Esophagus squamous epithelium (tissue), 4 donors: ENCODE measurements at regions not wholly inside any gene's neighbourhood (a gene's known extent, or its start where the extent isn't known, plus 50 kb on each side); places are given as distances from the start of the nearest gene placed in this dataset.

Source experiments
- CTCF ChIP-seq, 6 experiments: fragments of 450-650 bp in 4 of 6; fragments of 200-600 bp in 2 of 6; sonication (generic) in 2 of 6; IDR thresholded peaks; one replicate each; pipeline ENCODE4 v1.5.1; 2016 to 2019; ENCODE audit warnings: antibody characterized with exemption in 6 of 6, mild to moderate bottlenecking in 4 of 6, moderate library complexity in 4 of 6
- POLR2A ChIP-seq, 4 donors: fragments of 450-650 bp; IDR thresholded peaks; one replicate each; pipeline ENCODE4 v1.6.1; 2017; ENCODE audit warnings: antibody characterized with exemption in 4 of 4, mild to moderate bottlenecking in 4 of 4, moderate library complexity in 3 of 4

GRCh38 chr22:23383491-23384361 lies 196.4 kb downstream of the IGLL1 start:
- TF ChIP-seq CTCF (IDR thresholded peaks at IDR 0.05) = no peak
- no peak for TF ChIP-seq POLR2A (IDR thresholded peaks at IDR 0.05)
